ENCODE measurements at regions not wholly inside any gene's neighbourhood (a gene's known extent, or its start where the extent isn't known, plus 50 kb on each side); places are given as distances from the start of the nearest gene placed in this dataset.

- TF ChIP-seq CTCF (IDR thresholded peaks at IDR 0.05) (no peak), SIN3A (IDR thresholded peaks at IDR 0.05; ENCODE audit: borderline replicate concordance, low read depth, low read length) (no peak), ZBTB33 (IDR thresholded peaks at IDR 0.05; ENCODE audit: borderline replicate concordance, low read depth) (no peak), TAF1 (IDR thresholded peaks at IDR 0.05; ENCODE audit: borderline replicate concordance, low read depth, low read length) (no peak), JUND (IDR thresholded peaks at IDR 0.05) (no peak), TCF12 (IDR thresholded peaks at IDR 0.05) (no peak), TEAD4 (IDR thresholded peaks at IDR 0.05; ENCODE audit: borderline replicate concordance, insufficient read depth) (no peak)
Measured at GRCh38 chr7:112926018-112926417, 135.8 kb upstream of the TMEM168 start.

Measured in SK-N-SH (cell line).